Thymus (tissue), 11 donors: ENCODE measurements at regions not wholly inside any gene's neighbourhood (a gene's known extent, or its start where the extent isn't known, plus 50 kb on each side); places are given as distances from the start of the nearest gene placed in this dataset.

Experiments
- DNase-seq, 9 donors: peaks; one replicate each; pipeline ENCODE4 v3.0.0-alpha.2; 2013; ENCODE audit warnings: low spot score in 9 of 9, low read depth in 6 of 9, missing footprints in 1 of 9
- H3K27ac ChIP-seq, 2 donors: one replicate each; pipeline ENCODE4 v1.5.1; 2013; ENCODE audit warnings: control low read depth in 1 of 2, low read depth in 1 of 2, low read length in 1 of 2, mild to moderate bottlenecking in 1 of 2, moderate library complexity in 1 of 2
- H3K27me3 ChIP-seq, 2 donors: one replicate each; pipeline ENCODE4 v1.5.1; 2013; ENCODE audit warnings: low read length in 1 of 2; ENCODE audit not compliant: control insufficient read depth in 2 of 2, insufficient read depth in 1 of 2
- H3K36me3 ChIP-seq, 2 donors: one replicate each; pipeline ENCODE4 v1.5.1; 2013; ENCODE audit warnings: low read length in 1 of 2, mild to moderate bottlenecking in 1 of 2, moderate library complexity in 1 of 2; ENCODE audit not compliant: control insufficient read depth in 2 of 2, insufficient read depth in 2 of 2
- H3K4me1 ChIP-seq, 2 donors: one replicate each; pipeline ENCODE4 v1.5.1; 2013; ENCODE audit warnings: low read length in 2 of 2; ENCODE audit not compliant: control insufficient read depth in 2 of 2, insufficient read depth in 2 of 2
- H3K4me3 ChIP-seq, 2 donors: one replicate each; pipeline ENCODE4 v1.5.1; 2013; ENCODE audit warnings: low read length in 2 of 2, control low read depth in 1 of 2, mild to moderate bottlenecking in 1 of 2
- H3K9me3 ChIP-seq, 2 donors: one replicate each; pipeline ENCODE4 v1.5.1; 2013; ENCODE audit warnings: low read length in 1 of 2, mild to moderate bottlenecking in 1 of 2; ENCODE audit not compliant: control insufficient read depth in 2 of 2, insufficient read depth in 1 of 2
- WGBS: extraction: QIAGEN DNeasy Blood & Tissue Kit; methylation state at CpG from one replicate; pipeline ENCODE4 v1.1.7; 2013; 5-methylcytosine and 5-hydroxymethylcytosine counted together
- donor health status: healthy.

DNA sequence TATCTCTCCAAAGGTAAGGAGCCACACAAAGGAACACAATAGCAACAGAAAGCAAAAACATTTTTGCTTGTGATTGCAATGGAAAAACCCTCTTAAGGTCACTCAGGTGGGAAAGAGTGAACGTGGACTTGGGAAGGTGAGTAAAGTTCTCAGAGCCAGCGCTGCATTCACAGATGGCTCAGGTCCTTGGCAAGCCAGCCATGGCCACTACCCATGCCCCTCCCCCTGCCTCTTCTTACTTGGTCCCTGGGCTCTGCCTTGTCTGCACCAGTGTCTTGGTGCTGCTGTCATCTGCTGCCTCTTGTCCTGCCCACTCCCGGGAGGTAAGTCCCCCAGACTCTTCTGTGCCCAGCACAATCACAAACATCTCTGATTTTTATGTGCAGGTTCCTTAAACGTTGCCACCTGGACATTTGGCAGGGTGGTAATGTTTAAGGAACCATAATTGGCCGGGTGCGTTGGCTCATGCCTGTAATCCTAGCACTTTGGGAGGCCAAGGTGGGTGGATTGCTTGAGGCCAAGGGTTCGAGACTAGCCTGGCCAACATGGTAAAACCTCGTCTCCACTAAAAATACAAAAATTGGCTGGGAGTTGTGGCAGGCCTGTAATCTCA is 74.6 kb downstream of the FEM1C start:
- no peaks in the 10 kb centered on the region for H3K4me1 ChIP-seq
- no peaks in the 10 kb centered on the region for H3K36me3 ChIP-seq
- no peak overlapping the region for H3K27ac ChIP-seq
- WGBS, result 92% methylated on average over 8 of the region's 8 CpGs
- H3K9me3 ChIP-seq, result no peaks in the 10 kb centered on the region
- DNase-seq, result no peak
- no peak overlapping the region for H3K4me3 ChIP-seq
- no peaks in the 10 kb centered on the region for H3K27me3 ChIP-seq

- no peak for DNase-seq
- no peaks in the 10 kb centered on the region for H3K36me3 ChIP-seq
- H3K27ac ChIP-seq, result no peak overlapping the region
- no peaks in the 10 kb centered on the region for H3K9me3 ChIP-seq
- no peak overlapping the region for H3K4me3 ChIP-seq
- no peaks in the 10 kb centered on the region for H3K4me1 ChIP-seq
- H3K27me3 ChIP-seq, result no peaks in the 10 kb centered on the region
These were observed 76.9 kb downstream of the FEM1C start for GRCh38 chr5:115467628-115468027.

DNA sequence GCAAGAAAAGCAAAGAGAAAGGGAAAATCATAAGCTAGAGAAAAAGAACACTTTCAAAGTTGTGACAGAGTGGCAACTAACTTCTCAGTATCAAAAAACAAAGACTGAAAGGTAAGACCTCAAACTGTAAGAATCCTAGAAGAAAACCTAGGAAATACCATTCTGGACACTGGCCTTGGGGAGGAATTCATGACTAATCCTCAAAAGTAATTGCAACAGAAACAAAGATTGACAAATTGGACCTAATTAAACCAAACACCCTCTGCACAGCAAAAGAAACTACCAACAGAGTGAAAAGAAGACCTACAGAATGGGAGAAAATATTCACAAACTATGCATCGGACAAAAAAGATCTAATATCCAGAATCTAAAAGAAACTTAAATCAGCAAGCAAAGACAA is 79.1 kb downstream of the FEM1C start:
- Histone ChIP-seq H3K27ac (no peak overlapping the region), H3K27me3 (no peaks in the 10 kb centered on the region), H3K4me1 (no peaks in the 10 kb centered on the region), H3K9me3 (no peaks in the 10 kb centered on the region), H3K4me3 (no peak overlapping the region), H3K36me3 (no peaks in the 10 kb centered on the region)
- 100% methylated on average over 1 of the region's 1 CpG for WGBS
- DNase-seq, result no peak

GRCh38 chr5:115463983-115464382 is 80.6 kb downstream of the FEM1C start:
- WGBS, result 97% methylated on average over 1 of the region's 1 CpG
- Histone ChIP-seq H3K36me3 (no peaks in the 10 kb centered on the region), H3K9me3 (no peaks in the 10 kb centered on the region), H3K27ac (no peak overlapping the region), H3K27me3 (no peaks in the 10 kb centered on the region), H3K4me3 (no peak overlapping the region), H3K4me1 (no peaks in the 10 kb centered on the region)
- no peak for DNase-seq

DNA sequence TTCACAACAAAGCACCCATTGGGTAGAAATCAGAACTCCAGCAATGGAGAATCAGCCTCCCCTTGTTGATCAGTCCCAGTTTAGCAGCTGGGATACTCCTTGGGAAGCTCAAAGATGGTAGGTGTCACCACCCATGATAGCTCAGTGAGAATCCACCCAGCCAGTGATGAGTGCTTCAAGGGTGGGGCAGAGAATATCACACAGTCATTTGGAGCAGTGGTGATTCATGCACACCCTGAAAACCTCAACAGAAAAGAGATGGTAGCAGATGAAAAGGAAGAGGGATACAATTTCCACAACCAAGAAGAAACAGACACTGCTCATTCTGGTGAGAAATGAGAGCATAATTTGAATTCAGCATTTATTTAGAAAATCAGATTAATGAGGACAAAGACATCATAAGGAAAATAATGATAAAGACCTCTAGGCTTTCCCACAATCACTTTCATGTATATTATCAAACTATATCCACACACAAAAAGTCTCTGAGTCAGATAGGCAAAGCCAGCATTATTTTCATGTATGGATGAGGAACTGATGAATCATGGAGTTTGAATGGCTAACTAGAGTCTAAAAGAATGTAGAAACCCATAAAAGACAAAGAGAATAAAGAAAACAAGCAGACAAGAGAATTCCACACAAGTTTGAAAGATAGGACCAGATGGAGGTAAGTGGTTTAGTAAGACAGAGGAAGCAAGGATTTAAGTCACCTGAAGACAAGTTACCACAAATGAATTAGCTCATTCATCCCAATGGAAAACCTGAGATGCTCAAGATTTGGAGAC is 82.9 kb downstream of the FEM1C start:
- Histone ChIP-seq H3K27ac (no peak overlapping the region), H3K4me1 (no peaks in the 10 kb centered on the region), H3K27me3 (no peaks in the 10 kb centered on the region), H3K9me3 (no peaks in the 10 kb centered on the region), H3K36me3 (no peaks in the 10 kb centered on the region), H3K4me3 (no peak overlapping the region)
- no peak for DNase-seq

- Histone ChIP-seq H3K27me3 (no peaks in the 10 kb centered on the region), H3K27ac (no peak overlapping the region), H3K9me3 (no peaks in the 10 kb centered on the region), H3K4me1 (no peaks in the 10 kb centered on the region), H3K4me3 (no peak overlapping the region), H3K36me3 (no peaks in the 10 kb centered on the region)
- 96% methylated on average over 4 of the region's 4 CpGs for WGBS
- no peak for DNase-seq
These were observed 83.5 kb downstream of the FEM1C start for GRCh38 chr5:115461093-115461492.

DNA sequence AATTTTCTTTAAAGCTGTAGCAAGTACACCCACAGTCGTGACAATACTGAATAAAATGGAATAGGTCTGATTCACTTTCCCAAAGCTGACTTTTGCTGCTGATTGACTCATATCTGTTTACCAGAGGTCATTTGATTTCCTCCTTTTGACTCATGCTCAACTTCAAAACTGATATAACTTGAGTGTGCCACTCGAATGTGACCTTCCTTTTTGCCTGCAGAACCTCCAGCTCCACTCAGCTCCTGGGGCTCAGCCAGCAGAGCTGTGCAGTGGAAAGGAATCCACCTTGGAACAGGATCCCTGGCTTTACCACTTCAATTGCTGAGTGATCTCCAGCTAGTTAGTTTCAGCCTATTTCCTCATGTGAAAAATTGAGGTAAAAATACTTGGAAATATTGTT is 84.1 kb downstream of the FEM1C start:
- no peaks in the 10 kb centered on the region for H3K4me1 ChIP-seq
- no peak for DNase-seq
- 75% methylated on average over 2 of the region's 2 CpGs for WGBS
- H3K4me3 ChIP-seq, result no peak overlapping the region
- no peaks in the 10 kb centered on the region for H3K36me3 ChIP-seq
- H3K9me3 ChIP-seq, result no peaks in the 10 kb centered on the region
- H3K27me3 ChIP-seq, result no peaks in the 10 kb centered on the region
- H3K27ac ChIP-seq, result no peak overlapping the region

GRCh38 chr5:115459855-115460341 is 84.7 kb downstream of the FEM1C start:
- H3K36me3 ChIP-seq, result no peaks in the 10 kb centered on the region
- H3K4me1 ChIP-seq, result no peaks in the 10 kb centered on the region
- no peak for DNase-seq
- no peaks in the 10 kb centered on the region for H3K9me3 ChIP-seq
- 80% methylated on average over 1 of the region's 1 CpG for WGBS
- no peak overlapping the region for H3K4me3 ChIP-seq
- no peak overlapping the region for H3K27ac ChIP-seq
- H3K27me3 ChIP-seq, result no peaks in the 10 kb centered on the region

GRCh38 chr5:115458416-115458815 is 86.2 kb downstream of the FEM1C start:
- Histone ChIP-seq H3K27me3 (no peaks in the 10 kb centered on the region), H3K9me3 (no peaks in the 10 kb centered on the region), H3K36me3 (no peaks in the 10 kb centered on the region), H3K27ac (no peak overlapping the region), H3K4me1 (no peaks in the 10 kb centered on the region), H3K4me3 (no peak overlapping the region)
- DNase-seq, result no peak
- 98% methylated on average over 1 of the region's 1 CpG for WGBS
